ENCODE measurements at regions not wholly inside any gene's neighbourhood (a gene's known extent, or its start where the extent isn't known, plus 50 kb on each side); places are given as distances from the start of the nearest gene placed in this dataset.

DNA sequence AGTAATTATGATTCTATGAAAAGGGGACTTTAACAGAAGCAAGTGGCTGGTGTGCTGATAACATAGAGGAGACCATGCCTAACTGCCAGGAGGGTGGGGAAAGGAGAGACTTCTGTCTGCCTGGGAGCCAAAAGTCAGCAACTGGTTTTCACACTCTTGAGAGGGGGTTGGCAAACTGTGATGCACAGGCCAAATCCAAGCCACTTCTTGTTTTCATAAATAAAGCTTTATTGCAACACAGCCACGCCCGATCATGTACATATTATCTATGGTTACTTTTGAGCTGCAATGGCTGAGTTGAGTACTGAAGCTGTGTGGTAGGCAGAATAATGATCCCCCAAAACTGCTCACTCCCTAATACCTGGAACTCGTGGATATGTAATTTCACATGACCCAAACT, 208.4 kb downstream of the LNPK start:
- TF ChIP-seq POLR2AphosphoS5 (IDR thresholded peaks at IDR 0.05) (no peak), POLR2A (IDR thresholded peaks at IDR 0.05) (no peak), CTCF (IDR thresholded peaks at IDR 0.05) (no peak)
